T-helper 17 cell (primary cell): ENCODE measurements at regions not wholly inside any gene's neighbourhood (a gene's known extent, or its start where the extent isn't known, plus 50 kb on each side); places are given as distances from the start of the nearest gene placed in this dataset.

Experiments
- ATAC-seq: fragments of 150-1000 bp; cut with Tn5 transposase; 2 replicates; pipeline ENCODE4 v1.10.0; 2021; ENCODE audit warnings: mild to moderate bottlenecking, moderate library complexity
- DNase-seq, 3 donors: peaks; one replicate each; pipeline versions ENCODE4 v3.0.0 to v3.0.0-alpha.2; 2020 to 2021
- H3K9me3 ChIP-seq: one replicate; pipeline ENCODE4 v1.7.0; 2013; ENCODE audit warnings: low read length, mild to moderate bottlenecking; ENCODE audit not compliant: control insufficient read depth, poor library complexity, severe bottlenecking
- H3K27ac Mint-ChIP-seq: one replicate; pipeline ENCODE4 v1.8.0; 2022; ENCODE audit warnings: mild to moderate bottlenecking, moderate library complexity, mixed read lengths
- H3K27me3 Mint-ChIP-seq: one replicate; pipeline ENCODE4 v1.8.0; 2022; ENCODE audit warnings: mixed read lengths
- H3K36me3 Mint-ChIP-seq: one replicate; pipeline ENCODE4 v1.8.0; 2022; ENCODE audit warnings: low read depth, mixed read lengths
- H3K4me1 Mint-ChIP-seq: one replicate; pipeline ENCODE4 v1.8.0; 2022; ENCODE audit warnings: mild to moderate bottlenecking, mixed read lengths
- H3K4me3 Mint-ChIP-seq: one replicate; pipeline ENCODE4 v1.8.0; 2022; ENCODE audit warnings: mild to moderate bottlenecking, moderate library complexity, mixed read lengths

DNA sequence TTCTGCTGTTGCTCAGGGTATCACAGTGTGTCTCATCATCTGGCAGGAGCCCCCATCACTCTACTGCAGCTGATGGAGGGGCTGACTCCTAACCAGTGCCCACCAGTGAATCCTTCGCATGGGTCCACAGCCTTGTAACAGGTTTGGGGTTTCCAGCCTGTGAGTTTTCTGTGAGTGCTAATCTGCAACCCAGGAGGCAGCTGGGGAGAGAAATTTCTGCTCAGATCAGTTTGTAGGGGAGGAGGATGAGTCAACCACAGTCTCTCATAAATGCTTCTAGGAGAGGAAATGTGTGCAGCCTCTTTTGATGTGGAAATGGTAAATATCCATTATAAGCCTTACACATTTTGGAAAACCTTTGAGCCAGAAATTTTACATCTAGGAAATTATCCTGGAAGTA, 871.3 kb downstream of the AACS start:
- no peaks in the 10 kb centered on the region for H3K4me1 Mint-ChIP-seq
- H3K27me3 Mint-ChIP-seq: no peaks in the 10 kb centered on the region
- ATAC-seq: no peak
- no peaks in the 10 kb centered on the region for H3K36me3 Mint-ChIP-seq
- no peaks in the 10 kb centered on the region for H3K9me3 ChIP-seq
- H3K4me3 Mint-ChIP-seq: no peak overlapping the region
- no peak overlapping the region for H3K27ac Mint-ChIP-seq
- no peak for DNase-seq

GRCh38 chr12:125944446-125944845, 879.2 kb downstream of the AACS start:
- Mint-ChIP-seq H3K36me3 (no peaks in the 10 kb centered on the region), H3K4me1 (no peaks in the 10 kb centered on the region), H3K27ac (no peak overlapping the region), H3K4me3 (no peak overlapping the region), H3K27me3 (no peaks in the 10 kb centered on the region)
- ATAC-seq (no peak), DNase-seq (no peak)
- no peaks in the 10 kb centered on the region for H3K9me3 ChIP-seq

DNA sequence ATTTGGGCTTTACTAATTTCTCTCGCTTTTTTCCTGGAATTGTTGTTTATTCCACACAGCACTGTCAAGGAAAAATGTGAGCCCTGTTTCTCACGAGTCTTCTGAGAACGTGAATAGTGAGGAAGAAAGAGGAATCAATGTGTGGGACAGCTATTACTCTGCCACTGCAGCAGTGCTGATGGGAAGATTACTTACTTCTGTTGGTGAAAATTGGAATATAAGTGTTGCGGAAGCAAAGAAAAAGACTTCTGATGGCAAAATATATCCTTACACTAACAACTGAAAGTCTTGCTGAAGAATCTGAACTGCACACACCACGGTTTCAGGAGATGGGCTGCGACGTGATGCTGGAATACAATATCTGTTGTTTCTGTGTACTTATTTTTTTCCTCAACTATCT, 884.2 kb downstream of the AACS start:
- no peaks in the 10 kb centered on the region for H3K9me3 ChIP-seq
- H3K4me1 Mint-ChIP-seq: no peaks in the 10 kb centered on the region
- ATAC-seq (no peak), DNase-seq (no peak)
- H3K27ac Mint-ChIP-seq: no peak overlapping the region
- no peaks in the 10 kb centered on the region for H3K27me3 Mint-ChIP-seq
- H3K36me3 Mint-ChIP-seq: no peaks in the 10 kb centered on the region
- no peak overlapping the region for H3K4me3 Mint-ChIP-seq

GRCh38 chr12:125954362-125954761, 889.1 kb downstream of the AACS start:
- H3K4me1 Mint-ChIP-seq: no peaks in the 10 kb centered on the region
- no peaks in the 10 kb centered on the region for H3K27me3 Mint-ChIP-seq
- H3K9me3 ChIP-seq: no peaks in the 10 kb centered on the region
- no peak for DNase-seq
- ATAC-seq: no peak
- H3K27ac Mint-ChIP-seq: no peak overlapping the region
- no peak overlapping the region for H3K4me3 Mint-ChIP-seq
- no peaks in the 10 kb centered on the region for H3K36me3 Mint-ChIP-seq

DNA sequence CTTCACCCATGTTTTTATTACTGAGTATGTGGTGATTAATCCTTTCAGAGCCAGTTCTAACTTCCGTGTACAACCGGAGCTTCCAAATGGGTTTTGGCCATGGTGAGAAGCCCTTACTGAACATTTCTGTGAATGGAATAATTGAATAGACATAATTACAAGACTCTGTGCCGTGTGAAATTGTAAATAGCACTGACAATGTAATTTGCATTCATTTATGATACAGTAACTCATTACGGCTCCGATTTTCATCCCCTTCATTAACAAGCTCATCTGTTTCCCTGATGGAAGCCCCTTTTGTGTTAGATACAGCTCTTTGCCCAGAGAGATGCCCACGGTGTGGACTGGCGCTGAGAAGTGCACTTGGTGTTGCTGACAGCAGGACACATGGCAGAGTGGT, 891.0 kb downstream of the AACS start:
- H3K27ac Mint-ChIP-seq: no peak overlapping the region

DNA sequence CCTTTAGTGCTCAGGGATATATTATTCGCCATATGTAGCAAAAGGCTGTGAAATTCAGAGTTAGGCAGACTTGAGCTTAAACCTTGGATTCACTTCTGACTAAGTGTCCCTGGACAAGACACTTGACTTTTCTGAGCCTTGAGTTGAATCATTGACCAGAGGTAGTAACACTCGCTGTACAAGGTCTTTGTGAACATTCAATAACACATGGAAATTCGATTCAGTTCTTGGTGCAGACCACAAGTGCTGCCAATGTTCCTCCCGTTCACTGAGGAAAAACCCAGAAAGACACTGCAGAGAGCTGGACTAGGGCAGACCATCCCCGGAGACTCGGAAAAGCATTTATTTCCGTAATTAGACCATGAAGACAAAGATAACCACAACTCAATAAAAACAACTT, 901.4 kb downstream of the AACS start:
- DNase-seq: no peak
- H3K27ac Mint-ChIP-seq: no peak overlapping the region
- no peak for ATAC-seq
- H3K9me3 ChIP-seq: no peaks in the 10 kb centered on the region
- no peaks in the 10 kb centered on the region for H3K36me3 Mint-ChIP-seq
- H3K4me1 Mint-ChIP-seq: no peaks in the 10 kb centered on the region
- H3K27me3 Mint-ChIP-seq: no peaks in the 10 kb centered on the region
- no peak overlapping the region for H3K4me3 Mint-ChIP-seq

More for the DNA sequence above, 891.0 kb downstream of the AACS start:
- no peaks in the 10 kb centered on the region for H3K27me3 Mint-ChIP-seq
- H3K9me3 ChIP-seq: no peaks in the 10 kb centered on the region
- no peaks in the 10 kb centered on the region for H3K4me1 Mint-ChIP-seq
- no peak overlapping the region for H3K4me3 Mint-ChIP-seq
- no peaks in the 10 kb centered on the region for H3K36me3 Mint-ChIP-seq
- ATAC-seq (no peak), DNase-seq (no peak)

DNA sequence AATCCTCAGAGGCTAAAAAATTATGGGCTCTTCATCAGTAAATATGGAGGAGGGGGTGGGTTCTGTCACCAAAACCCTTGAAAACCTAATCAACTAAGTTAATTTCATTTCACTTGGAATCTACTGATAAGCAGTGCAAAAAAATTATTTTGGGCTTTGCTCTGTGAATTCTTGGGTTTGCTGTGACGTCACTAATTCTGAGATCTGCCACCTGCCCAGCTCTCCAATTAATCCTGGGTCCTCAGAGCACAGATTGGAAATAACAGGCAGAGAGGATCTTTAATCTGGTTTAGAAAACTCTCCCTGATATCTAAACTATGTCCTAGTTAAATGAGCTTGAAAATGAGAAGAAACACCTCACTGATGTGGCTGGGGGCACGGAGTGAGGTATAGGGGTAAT, 903.2 kb downstream of the AACS start:
- ATAC-seq (no peak), DNase-seq (no peak)
- no peak overlapping the region for H3K27ac Mint-ChIP-seq
- H3K27me3 Mint-ChIP-seq: no peaks in the 10 kb centered on the region
- no peaks in the 10 kb centered on the region for H3K36me3 Mint-ChIP-seq
- H3K4me3 Mint-ChIP-seq: no peak overlapping the region
- H3K4me1 Mint-ChIP-seq: no peaks in the 10 kb centered on the region
- H3K9me3 ChIP-seq: no peaks in the 10 kb centered on the region

DNA sequence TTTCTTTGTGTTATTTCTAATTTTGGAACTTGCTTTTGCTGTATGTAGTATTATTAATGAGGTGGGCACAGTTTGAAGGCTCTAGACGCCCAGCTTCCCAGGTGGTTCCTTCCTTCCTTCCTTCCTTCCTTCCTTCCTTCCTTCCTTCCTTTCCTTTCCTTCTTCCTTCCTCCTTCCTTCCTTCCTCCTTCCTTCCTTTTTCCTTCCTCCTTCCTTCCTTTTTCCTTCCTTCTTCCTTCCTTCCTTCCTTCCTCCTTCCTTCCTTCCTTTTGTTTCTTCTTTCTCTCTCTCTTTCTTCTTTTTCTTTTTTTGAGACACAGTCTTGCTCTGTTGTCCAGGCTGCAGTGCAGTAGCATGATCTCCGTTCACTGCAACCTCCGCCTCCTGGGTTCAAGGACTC, 906.7 kb downstream of the AACS start:
- H3K27ac Mint-ChIP-seq: no peak overlapping the region
- no peaks in the 10 kb centered on the region for H3K36me3 Mint-ChIP-seq
- H3K4me1 Mint-ChIP-seq: no peaks in the 10 kb centered on the region
- DNase-seq (no peak), ATAC-seq (no peak)
- no peaks in the 10 kb centered on the region for H3K27me3 Mint-ChIP-seq
- no peaks in the 10 kb centered on the region for H3K9me3 ChIP-seq
- no peak overlapping the region for H3K4me3 Mint-ChIP-seq

DNA sequence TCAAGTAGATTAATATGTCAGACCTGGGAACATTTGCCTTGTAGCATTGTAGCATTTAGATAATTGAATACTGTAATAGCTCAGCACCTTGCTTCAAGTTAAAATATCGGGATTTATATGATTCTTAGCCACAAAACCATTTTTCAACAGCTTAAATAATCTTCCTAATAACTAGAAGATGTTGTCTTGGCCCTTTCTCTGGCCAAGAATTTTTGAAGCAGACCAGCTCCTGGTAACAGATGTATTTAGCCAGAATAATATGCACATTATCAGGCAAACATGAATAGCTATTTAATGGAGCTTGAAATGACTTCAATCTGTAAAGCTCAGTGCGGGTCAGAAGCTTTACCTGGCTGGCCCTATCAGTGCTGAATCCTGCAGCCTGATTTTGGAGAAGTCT, 913.1 kb downstream of the AACS start:
- no peaks in the 10 kb centered on the region for H3K4me1 Mint-ChIP-seq
- H3K27me3 Mint-ChIP-seq: no peaks in the 10 kb centered on the region
- H3K4me3 Mint-ChIP-seq: no peak overlapping the region
- H3K27ac Mint-ChIP-seq: no peak overlapping the region
- no peaks in the 10 kb centered on the region for H3K9me3 ChIP-seq
- ATAC-seq (no peak), DNase-seq (no peak)
- no peaks in the 10 kb centered on the region for H3K36me3 Mint-ChIP-seq

- no peak for ATAC-seq
- H3K27ac Mint-ChIP-seq: no peak overlapping the region
Observed at GRCh38 chr12:125981610-125982253, 916.5 kb downstream of the AACS start.

DNA sequence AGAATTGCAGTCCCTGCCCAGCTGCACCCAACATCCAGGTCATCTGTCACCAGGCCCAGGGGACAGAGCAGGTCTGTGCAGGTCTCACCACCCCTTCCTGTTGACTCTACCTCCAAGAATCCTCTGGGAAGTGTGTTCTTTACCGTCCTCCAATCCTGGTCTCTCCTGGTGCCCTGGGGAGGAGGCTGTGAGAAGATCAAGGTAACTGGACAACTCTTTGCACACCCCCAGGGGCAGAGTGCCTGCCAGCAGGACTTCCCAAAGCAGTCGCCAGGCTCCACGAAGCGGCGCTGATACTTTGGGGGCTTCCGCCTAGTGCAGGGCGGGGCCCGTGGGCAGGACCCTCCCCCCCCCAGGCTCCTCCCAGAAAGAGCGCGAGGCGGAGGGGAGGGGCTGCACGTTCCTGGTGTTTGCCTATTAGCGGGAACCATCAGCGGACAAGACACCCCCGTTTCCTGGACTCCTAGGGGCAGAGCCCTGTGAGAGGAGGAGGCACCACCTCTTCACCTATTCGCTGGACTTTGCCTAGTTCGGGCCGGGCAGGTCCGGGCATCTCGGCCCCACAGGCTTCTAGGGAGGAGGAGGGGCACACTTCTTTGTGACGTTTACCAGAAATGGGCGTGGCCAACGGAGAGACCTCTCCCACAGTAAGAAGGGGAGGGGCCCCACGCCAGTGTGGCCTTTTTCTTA, 918.0 kb downstream of the AACS start:
- H3K27me3 Mint-ChIP-seq: peaks cover 8% of the 10 kb centered on the region
- no peaks in the 10 kb centered on the region for H3K4me1 Mint-ChIP-seq
- no peaks in the 10 kb centered on the region for H3K36me3 Mint-ChIP-seq
- ATAC-seq: no peak
- no peak overlapping the region for H3K27ac Mint-ChIP-seq
- H3K9me3 ChIP-seq: no peaks in the 10 kb centered on the region
- no peak for DNase-seq
- no peak overlapping the region for H3K4me3 Mint-ChIP-seq

More at GRCh38 chr12:125981610-125982253, 916.5 kb downstream of the AACS start:
- Mint-ChIP-seq H3K4me1 (no peaks in the 10 kb centered on the region), H3K4me3 (no peak overlapping the region), H3K27me3 (peaks cover 8% of the 10 kb centered on the region), H3K36me3 (no peaks in the 10 kb centered on the region)
- DNase-seq: no peak
- H3K9me3 ChIP-seq: no peaks in the 10 kb centered on the region

- H3K27me3 Mint-ChIP-seq: peaks cover 8% of the 10 kb centered on the region
- no peaks in the 10 kb centered on the region for H3K9me3 ChIP-seq
- no peaks in the 10 kb centered on the region for H3K36me3 Mint-ChIP-seq
- no peak for DNase-seq
- no peak overlapping the region for H3K27ac Mint-ChIP-seq
- no peak for ATAC-seq
- H3K4me1 Mint-ChIP-seq: no peaks in the 10 kb centered on the region
- H3K4me3 Mint-ChIP-seq: no peak overlapping the region
Observed at GRCh38 chr12:125983784-125984500, 918.7 kb downstream of the AACS start.

DNA sequence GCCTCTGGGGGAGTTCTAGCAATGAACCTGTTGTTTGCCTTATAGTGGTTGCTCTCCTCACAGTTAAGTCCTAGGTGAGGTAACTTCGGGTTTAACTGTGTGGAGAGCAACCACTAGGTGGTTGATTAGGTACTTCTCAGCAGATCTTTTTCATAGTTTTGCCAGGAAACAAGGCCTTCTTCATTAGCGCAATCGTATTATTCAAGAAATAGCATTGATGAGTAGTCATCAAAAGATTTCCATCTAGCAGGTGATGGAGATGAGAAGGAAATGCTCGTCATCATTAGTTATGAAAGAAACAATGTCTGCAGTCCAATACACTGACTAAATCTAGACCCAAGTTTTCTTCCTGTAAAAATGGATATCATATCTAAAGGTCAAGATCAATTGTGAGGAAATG, 923.3 kb downstream of the AACS start:
- DNase-seq: no peak
- H3K4me3 Mint-ChIP-seq: no peak overlapping the region

GRCh38 chr12:125989696-125990095, 924.5 kb downstream of the AACS start:
- H3K4me3 Mint-ChIP-seq: no peak overlapping the region
- no peaks in the 10 kb centered on the region for H3K36me3 Mint-ChIP-seq
- no peak overlapping the region for H3K27ac Mint-ChIP-seq
- no peaks in the 10 kb centered on the region for H3K9me3 ChIP-seq
- DNase-seq: no peak
- no peaks in the 10 kb centered on the region for H3K4me1 Mint-ChIP-seq
- no peak for ATAC-seq
- H3K27me3 Mint-ChIP-seq: peaks cover 8% of the 10 kb centered on the region

More for the DNA sequence above, 923.3 kb downstream of the AACS start:
- Mint-ChIP-seq H3K36me3 (no peaks in the 10 kb centered on the region), H3K27me3 (peaks cover 8% of the 10 kb centered on the region), H3K27ac (no peak overlapping the region), H3K4me1 (no peaks in the 10 kb centered on the region)
- no peaks in the 10 kb centered on the region for H3K9me3 ChIP-seq
- no peak for ATAC-seq
